Muscle of back (tissue), 3 donors: ENCODE measurements at regions not wholly inside any gene's neighbourhood (a gene's known extent, or its start where the extent isn't known, plus 50 kb on each side); places are given as distances from the start of the nearest gene placed in this dataset.

Experiments
- DNase-seq, 3 donors: peaks; one replicate each; pipeline versions ENCODE4 v3.0.0 to v3.0.0-alpha.2; 2013

- no peak for DNase-seq
Observed at GRCh38 chr15:58324533-58324932, 107.3 kb upstream of the LIPC start.

GRCh38 chr15:58327958-58328357, 103.8 kb upstream of the LIPC start:
- DNase-seq, result no peak

GRCh38 chr15:58329211-58329610, 102.6 kb upstream of the LIPC start:
- DNase-seq, result no peak

- peak; percentile 41 to 83 (median 55) for DNase-seq
Observed at GRCh38 chr15:58329781-58330671, 101.8 kb upstream of the LIPC start.

GRCh38 chr15:58330741-58331559, 100.8 kb upstream of the LIPC start:
- peak in 1 of 3 donors; percentile 10 for DNase-seq

- no peak for DNase-seq
Observed at GRCh38 chr15:58331560-58331912, 100.3 kb upstream of the LIPC start.

- peak; percentile 94 to 99 (median 97) for DNase-seq
Observed at GRCh38 chr15:58331913-58332675, 99.7 kb upstream of the LIPC start.

- peak in 2 of 3 donors; percentile 5 to 52 for DNase-seq
Observed at GRCh38 chr15:58332676-58333400, 99.0 kb upstream of the LIPC start.

- DNase-seq, result no peak
Observed at GRCh38 chr15:58334803-58335202, 97.0 kb upstream of the LIPC start.

- DNase-seq, result no peak
Observed at GRCh38 chr15:58336161-58336560, 95.6 kb upstream of the LIPC start.

- no peak for DNase-seq
Observed at GRCh38 chr15:58340176-58340575, 91.6 kb upstream of the LIPC start.

- DNase-seq, result no peak
Observed at GRCh38 chr15:58342508-58342907, 89.3 kb upstream of the LIPC start.

GRCh38 chr15:58344213-58345070, 87.3 kb upstream of the LIPC start:
- DNase-seq, result no peak

- no peak for DNase-seq
Observed at GRCh38 chr15:58346361-58346760, 85.4 kb upstream of the LIPC start.

GRCh38 chr15:58348095-58348812, 83.5 kb upstream of the LIPC start:
- no peak for DNase-seq

- DNase-seq, result no peak
Observed at GRCh38 chr15:58352026-58352929, 79.5 kb upstream of the LIPC start.

GRCh38 chr15:58355382-58355971, 76.3 kb upstream of the LIPC start:
- DNase-seq, result no peak

- no peak for DNase-seq
Observed at GRCh38 chr15:58355973-58356372, 75.8 kb upstream of the LIPC start.
